ENCODE measurements at regions not wholly inside any gene's neighbourhood (a gene's known extent, or its start where the extent isn't known, plus 50 kb on each side); places are given as distances from the start of the nearest gene placed in this dataset.

- TF ChIP-seq REST (IDR thresholded peaks at IDR 0.05) (no peak), RAD21 (IDR thresholded peaks at IDR 0.05) (no peak), MAX (IDR thresholded peaks at IDR 0.05) (no peak), SP1 (IDR thresholded peaks at IDR 0.05) (no peak), HNF4A (conservative IDR thresholded peaks at IDR 0.05) (no peak)
Observed at GRCh38 chr5:104541141-104541785, 978.7 kb upstream of the NUDT12 start (continued).

GRCh38 chr5:104540448-104540847, 977.9 kb upstream of the NUDT12 start:
- no peak for DNase-seq (ENCODE audit: low spot score)
- Histone ChIP-seq H3K4me1 (ENCODE audit: control insufficient read depth in 4 of 4, insufficient read depth in 4 of 4, low read length in 3 of 4) (no peaks in the 10 kb centered on the region), H3K27me3 (ENCODE audit: control insufficient read depth in 4 of 4, insufficient read depth in 4 of 4, low read length in 3 of 4) (no peaks in the 10 kb centered on the region), H3K9me3 (ENCODE audit: control insufficient read depth in 4 of 4, low read length in 3 of 4) (no peaks in the 10 kb centered on the region), H3K27ac (ENCODE audit: low read depth in 1 of 2, low read length in 2 of 2) (no peak overlapping the region), H3K36me3 (ENCODE audit: control insufficient read depth in 4 of 4, insufficient read depth in 3 of 4, low read depth in 1 of 4, low read length in 3 of 4) (no peaks in the 10 kb centered on the region), H3K9ac (ENCODE audit: low read depth in 1 of 2, low read length in 2 of 2) (no peak overlapping the region), H3K4me3 (ENCODE audit: low read depth in 1 of 3, low read length in 3 of 3) (no peak overlapping the region)
- WGBS: 4% methylated on average over 1 of the region's 1 CpG
- TF ChIP-seq RAD21 (IDR thresholded peaks at IDR 0.05) (no peak), FOXA1 (IDR thresholded peaks at IDR 0.05) (no peak), ATF3 (IDR thresholded peaks at IDR 0.05) (no peak), YY1 (IDR thresholded peaks at IDR 0.05) (no peak), TAF1 (conservative IDR thresholded peaks at IDR 0.05) (no peak), ZBTB33 (IDR thresholded peaks at IDR 0.05) (no peak), GABPA (IDR thresholded peaks at IDR 0.05 in 1 of 2, conservative IDR thresholded peaks at IDR 0.05 in 1 of 2) (no peak)

GRCh38 chr5:104539618-104540350, 977.2 kb upstream of the NUDT12 start:
- no peaks in the 10 kb centered on the region for H3K27me3 ChIP-seq (ENCODE audit: control insufficient read depth in 4 of 4, insufficient read depth in 4 of 4, low read length in 3 of 4)
- no peaks in the 10 kb centered on the region for H3K9me3 ChIP-seq (ENCODE audit: control insufficient read depth in 4 of 4, low read length in 3 of 4)
- H3K9ac ChIP-seq (ENCODE audit: low read depth in 1 of 2, low read length in 2 of 2): no peak overlapping the region
- DNase-seq (ENCODE audit: low spot score): no peak
- no peaks in the 10 kb centered on the region for H3K36me3 ChIP-seq (ENCODE audit: control insufficient read depth in 4 of 4, insufficient read depth in 3 of 4, low read depth in 1 of 4, low read length in 3 of 4)
- TF ChIP-seq REST (IDR thresholded peaks at IDR 0.05) (no peak), ATF3 (IDR thresholded peaks at IDR 0.05) (no peak), RAD21 (IDR thresholded peaks at IDR 0.05) (no peak), GABPA (IDR thresholded peaks at IDR 0.05 in 1 of 2, conservative IDR thresholded peaks at IDR 0.05 in 1 of 2) (no peak), EGR1 (IDR thresholded peaks at IDR 0.05; ENCODE audit: low read depth in 2 of 2) (no peak), SP1 (IDR thresholded peaks at IDR 0.05) (no peak), FOXA1 (IDR thresholded peaks at IDR 0.05) (no peak)
- H3K4me1 ChIP-seq (ENCODE audit: control insufficient read depth in 4 of 4, insufficient read depth in 4 of 4, low read length in 3 of 4): no peaks in the 10 kb centered on the region
- no peak overlapping the region for H3K4me3 ChIP-seq (ENCODE audit: low read depth in 1 of 3, low read length in 3 of 3)
- H3K27ac ChIP-seq (ENCODE audit: low read depth in 1 of 2, low read length in 2 of 2): no peak overlapping the region

Data from liver (tissue), 7 donors.